AG10803 (cell line): ENCODE measurements at regions not wholly inside any gene's neighbourhood (a gene's known extent, or its start where the extent isn't known, plus 50 kb on each side); places are given as distances from the start of the nearest gene placed in this dataset.

ENCODE experiments used
- DNase-seq: peaks from one replicate; pipeline ENCODE4 v3.0.0; 2010; ENCODE audit warnings: low read depth
- H3K4me3 ChIP-seq: 2 replicates; pipeline ENCODE4 v1.5.1; 2011; ENCODE audit warnings: mild to moderate bottlenecking, low read length, control low read depth
- CTCF ChIP-seq: conservative IDR thresholded peaks from 2 replicates; pipeline ENCODE4 v1.5.1; 2011; ENCODE audit warnings: mild to moderate bottlenecking, low read length, control low read depth, inconsistent platforms

DNA sequence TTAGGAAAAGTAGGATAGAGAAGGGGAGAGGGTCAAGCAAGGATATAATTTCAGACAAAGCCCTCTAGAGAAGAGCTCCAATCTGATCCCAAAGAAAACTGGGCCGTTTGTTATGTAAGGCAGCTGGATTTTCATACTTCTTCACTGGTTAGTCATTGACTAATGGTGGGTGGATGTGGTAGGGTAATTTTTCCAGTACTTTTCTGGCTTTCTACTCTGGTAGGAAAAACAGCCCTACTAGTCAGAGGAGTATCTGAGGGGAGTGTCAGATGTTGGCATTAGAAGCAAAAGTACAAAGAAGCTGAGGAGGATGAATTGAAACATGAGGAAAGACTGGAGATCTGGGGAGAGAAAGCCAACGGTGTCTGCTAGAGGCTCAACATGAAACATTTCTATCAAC lies 145.3 kb downstream of the TNFSF18 start:
- DNase-seq: peak; percentile 71
- no peak overlapping the region for H3K4me3 ChIP-seq
- TF ChIP-seq CTCF: no peak

- peak; percentile 90 for DNase-seq
- H3K4me3 ChIP-seq: no peak overlapping the region
- TF ChIP-seq CTCF: no peak
These were observed 143.8 kb downstream of the TNFSF18 start for GRCh38 chr1:172906778-172907592.

GRCh38 chr1:172907834-172908326 lies 142.9 kb downstream of the TNFSF18 start:
- no peak overlapping the region for H3K4me3 ChIP-seq
- no peak for DNase-seq
- TF ChIP-seq CTCF: no peak

DNA sequence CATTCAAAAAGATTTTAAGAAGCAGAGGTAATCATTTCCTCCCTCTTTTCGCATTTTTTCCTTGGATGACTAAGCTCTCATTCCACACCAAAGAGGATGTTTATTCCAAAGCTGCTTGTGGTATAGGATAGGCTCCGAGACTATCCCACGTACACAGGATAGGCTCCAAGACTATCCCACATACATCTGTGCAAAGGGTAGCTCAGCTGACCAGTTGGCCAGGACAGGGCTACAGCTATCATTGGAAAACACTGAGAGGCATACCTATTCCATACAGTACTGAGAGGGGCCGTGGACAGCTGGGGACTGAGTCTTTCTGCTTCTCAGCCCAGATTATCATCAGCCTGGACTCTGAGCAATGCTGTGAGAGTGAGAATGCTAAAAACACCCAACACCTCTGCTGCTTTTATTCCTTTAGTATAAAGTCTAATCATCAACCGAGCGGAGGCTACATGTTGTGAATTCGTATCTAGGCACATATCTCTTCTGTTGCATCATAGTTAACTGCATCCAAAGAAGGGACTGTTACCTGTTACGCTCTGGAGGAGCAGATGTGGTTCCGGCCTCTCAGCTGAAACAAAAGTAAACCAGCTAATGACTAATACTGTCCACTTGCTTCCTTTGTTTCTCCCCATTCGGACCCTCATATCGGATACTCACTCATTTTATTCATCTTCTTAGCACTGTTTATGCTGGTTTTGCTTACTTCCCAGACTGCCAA lies 141.0 kb downstream of the TNFSF18 start:
- no peak for TF ChIP-seq CTCF
- no peak overlapping the region for H3K4me3 ChIP-seq
- peak; percentile 96 for DNase-seq

DNA sequence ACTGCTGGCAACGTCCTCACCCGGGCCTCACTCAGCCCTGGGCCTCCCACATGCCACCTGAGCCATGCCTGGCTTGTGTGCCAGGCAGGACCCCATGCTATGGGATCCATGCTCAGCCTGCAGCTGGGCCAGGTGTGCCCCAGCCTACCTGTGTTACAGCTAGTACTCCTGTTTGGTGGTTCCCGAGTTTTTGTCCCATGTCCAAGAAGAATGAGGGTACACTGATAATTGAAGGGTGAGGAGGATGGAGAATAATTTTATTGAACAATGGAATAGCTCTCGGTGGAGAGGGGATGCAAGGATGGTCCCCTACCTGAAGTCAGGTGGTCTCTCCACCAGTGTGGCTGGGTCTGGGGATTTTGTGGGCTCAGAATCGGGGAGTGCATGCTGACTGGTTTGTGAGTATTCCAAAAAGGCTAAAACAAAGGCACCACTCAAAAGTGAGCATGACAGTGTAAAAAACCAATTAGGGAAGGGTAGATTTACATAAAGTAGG lies 137.9 kb downstream of the TNFSF18 start:
- no peak for DNase-seq
- H3K4me3 ChIP-seq: no peak overlapping the region
- TF ChIP-seq CTCF: no peak

- no peak overlapping the region for H3K4me3 ChIP-seq
- DNase-seq: peak; percentile 89
- TF ChIP-seq CTCF: no peak
These were observed 136.1 kb downstream of the TNFSF18 start for GRCh38 chr1:172914501-172915144.
